HG02571 (cell line): ENCODE measurements at regions not wholly inside any gene's neighbourhood (a gene's known extent, or its start where the extent isn't known, plus 50 kb on each side); places are given as distances from the start of the nearest gene placed in this dataset.
"Not testable (repeated sequence)": the region's sequence is repeated elsewhere in the genome, so short reads cannot be mapped to it uniquely, and the experiment has no call there.

ENCODE experiments used
- ATAC-seq: cut with Tn5 transposase; IDR thresholded peaks from one replicate; pipeline ENCODE4 v1.9.1; 2021; ENCODE audit warnings: mild to moderate bottlenecking, moderate library complexity; ENCODE audit not compliant: unreplicated experiment

GRCh38 chr2:12554224-12555011, 162.3 kb upstream of the TRIB2 start:
- peak; percentile 34 for ATAC-seq

- ATAC-seq: peak; percentile 43
These were observed 161.6 kb upstream of the TRIB2 start for GRCh38 chr2:12555012-12555645.

- no peak for ATAC-seq
These were observed 160.0 kb upstream of the TRIB2 start for GRCh38 chr2:12556762-12557161.

- ATAC-seq: no peak
These were observed 159.0 kb upstream of the TRIB2 start for GRCh38 chr2:12557688-12558087.

DNA sequence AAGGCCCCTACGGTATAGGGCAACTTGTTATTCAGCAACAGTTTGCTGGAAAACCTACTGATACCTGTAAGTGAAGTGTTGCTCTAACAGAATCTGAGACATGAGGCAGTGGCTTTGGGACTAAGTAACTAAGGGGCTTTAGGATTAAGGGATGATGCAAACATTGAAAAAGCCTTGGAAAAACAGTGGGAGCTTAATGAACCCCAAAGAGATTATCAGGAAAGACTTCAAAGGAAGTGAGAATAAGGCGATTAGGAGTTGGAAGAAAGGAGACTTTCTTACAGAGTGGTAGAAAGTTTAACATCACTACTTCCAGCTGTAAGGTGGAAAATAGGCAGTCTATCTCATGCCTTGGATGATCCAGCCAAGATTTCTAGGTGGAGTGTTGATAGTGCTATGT, 158.2 kb upstream of the TRIB2 start:
- no peak for ATAC-seq

DNA sequence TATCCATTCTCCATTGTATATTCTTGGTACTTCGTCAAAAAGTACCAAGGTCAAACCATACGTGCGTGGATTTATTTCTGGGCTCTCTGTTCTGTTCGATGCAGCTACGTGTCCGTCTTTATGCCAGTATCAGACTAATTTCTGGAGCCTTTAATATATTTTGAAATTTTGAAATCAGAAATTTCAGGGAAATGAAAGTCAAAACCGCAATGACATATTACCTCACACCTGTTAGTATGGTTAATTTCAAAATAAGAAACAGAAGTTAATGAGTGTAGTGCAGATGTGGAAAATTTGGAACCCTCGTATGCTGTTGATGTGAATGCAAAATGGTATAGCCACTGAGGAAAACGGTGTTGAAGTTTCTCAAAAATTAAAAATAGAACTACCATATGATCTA, 156.1 kb upstream of the TRIB2 start:
- no peak for ATAC-seq

GRCh38 chr2:12567411-12567810, 149.3 kb upstream of the TRIB2 start:
- ATAC-seq: no peak

GRCh38 chr2:12569510-12569909, 147.2 kb upstream of the TRIB2 start:
- not testable (repeated sequence) for ATAC-seq

- ATAC-seq: not testable (repeated sequence)
These were observed 146.8 kb upstream of the TRIB2 start for GRCh38 chr2:12569929-12570328.

GRCh38 chr2:12577091-12577490, 139.6 kb upstream of the TRIB2 start:
- ATAC-seq: no peak

DNA sequence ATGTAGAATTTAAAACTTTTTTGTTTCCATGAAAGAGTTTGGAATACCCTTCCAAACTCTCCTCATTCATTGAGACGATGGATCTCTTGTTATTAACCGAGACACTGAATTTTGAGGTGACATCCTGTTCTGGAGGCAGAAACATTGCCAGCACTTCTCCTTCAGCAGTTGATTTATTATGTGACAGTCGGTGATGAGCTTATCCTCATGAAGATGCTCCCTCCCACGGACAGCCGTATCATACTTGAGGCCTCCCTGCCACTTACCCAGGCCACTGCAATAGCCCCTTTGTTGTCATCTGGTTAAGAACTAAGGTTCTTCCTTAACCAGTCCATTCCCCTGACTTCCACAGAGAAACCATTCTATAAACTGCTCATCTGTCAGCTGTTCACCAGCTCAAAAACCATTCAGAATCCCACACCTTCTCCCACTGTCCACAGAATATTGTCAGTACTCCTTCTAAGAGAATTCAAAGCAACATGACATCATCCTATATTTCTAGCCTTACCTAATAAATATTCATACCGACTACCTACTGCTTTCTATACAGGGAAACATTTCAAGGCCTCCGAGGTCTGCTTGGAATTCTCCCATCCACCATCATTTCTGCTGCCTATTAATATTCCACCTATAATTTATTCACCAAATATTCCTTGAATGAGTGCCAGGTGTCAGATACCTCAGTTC, 139.0 kb upstream of the TRIB2 start:
- no peak for ATAC-seq

GRCh38 chr2:12579018-12579417, 137.7 kb upstream of the TRIB2 start:
- ATAC-seq: no peak

DNA sequence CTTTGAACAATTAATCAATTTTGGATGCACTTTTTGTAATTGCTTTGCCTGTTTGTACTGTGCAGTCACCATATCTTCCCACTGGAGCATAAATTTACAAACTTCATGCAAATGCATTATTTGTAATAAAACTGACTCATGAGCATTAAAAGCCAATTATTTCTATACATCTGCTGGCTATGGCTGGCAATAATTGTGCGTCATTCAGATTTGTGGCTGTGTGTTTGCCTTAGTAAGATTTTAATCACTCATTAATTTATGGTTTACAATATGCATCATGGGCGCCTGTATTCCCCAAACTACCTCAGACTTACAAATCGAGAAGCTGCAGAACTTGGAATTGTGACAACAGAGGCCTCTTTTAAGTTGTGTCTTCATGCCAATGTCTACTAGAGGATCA, 132.4 kb upstream of the TRIB2 start:
- ATAC-seq: no peak

GRCh38 chr2:12585784-12586183, 131.0 kb upstream of the TRIB2 start:
- no peak for ATAC-seq

DNA sequence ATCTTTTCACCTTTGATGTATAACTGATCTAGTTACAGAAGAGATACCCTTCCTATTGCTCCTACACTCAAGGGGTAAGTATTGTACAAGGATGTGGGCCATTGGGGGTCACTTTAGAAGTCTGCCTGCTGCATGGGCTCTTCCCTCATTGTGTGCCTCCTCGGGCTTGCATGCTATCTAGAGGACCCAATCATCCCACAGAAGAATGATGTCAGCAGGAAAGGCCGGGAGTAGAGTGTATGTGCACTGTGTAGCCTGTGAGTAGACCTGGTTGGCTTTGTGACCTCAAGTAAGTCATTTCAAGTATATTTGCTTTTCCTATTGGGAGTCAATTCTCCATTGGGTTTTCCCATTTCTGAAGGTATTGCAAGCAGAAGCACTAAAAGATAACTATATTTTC, 129.5 kb upstream of the TRIB2 start:
- ATAC-seq: no peak

- ATAC-seq: peak; percentile 79
These were observed 128.8 kb upstream of the TRIB2 start for GRCh38 chr2:12587729-12588522.

DNA sequence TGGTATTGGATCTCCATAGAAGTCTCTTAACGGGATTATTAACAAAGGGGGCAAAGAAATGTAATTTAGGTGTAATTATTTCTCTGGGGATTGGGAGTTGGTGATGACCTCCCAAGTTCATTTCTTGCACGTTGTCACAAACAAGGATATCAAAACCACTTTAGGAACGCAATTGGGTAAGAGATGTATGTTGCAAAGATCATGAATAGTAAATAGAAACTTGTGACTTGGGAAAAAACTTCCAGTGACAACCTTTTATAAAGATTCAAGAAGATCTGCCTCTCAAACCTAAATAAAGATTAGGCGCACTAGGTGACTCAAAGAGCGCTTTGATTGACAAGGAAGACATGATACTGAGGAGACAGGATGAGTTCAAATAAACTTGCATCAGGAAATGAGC, 127.8 kb upstream of the TRIB2 start:
- ATAC-seq: no peak

GRCh38 chr2:12589802-12590320, 126.9 kb upstream of the TRIB2 start:
- no peak for ATAC-seq

- no peak for ATAC-seq
These were observed 124.4 kb upstream of the TRIB2 start for GRCh38 chr2:12592296-12592695.

DNA sequence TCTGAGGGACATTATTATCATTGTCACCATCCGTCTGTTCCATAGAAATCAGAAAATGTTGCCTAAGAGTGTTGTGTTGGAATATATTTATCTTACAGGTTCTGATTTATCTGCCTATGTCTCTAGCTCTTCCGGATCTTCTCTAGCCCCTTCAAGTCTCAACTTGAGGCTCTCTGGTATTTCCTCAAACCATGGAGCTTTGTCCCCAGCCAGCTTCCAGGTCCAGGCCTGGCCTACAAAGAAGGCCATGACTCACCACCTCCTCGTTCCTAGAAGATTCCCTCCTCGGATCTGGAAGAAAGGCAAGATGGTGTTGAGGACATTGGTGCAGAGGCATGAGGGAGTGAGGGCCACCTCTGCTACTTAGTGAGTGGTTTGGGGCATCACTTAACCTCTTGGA, 122.1 kb upstream of the TRIB2 start:
- no peak for ATAC-seq

DNA sequence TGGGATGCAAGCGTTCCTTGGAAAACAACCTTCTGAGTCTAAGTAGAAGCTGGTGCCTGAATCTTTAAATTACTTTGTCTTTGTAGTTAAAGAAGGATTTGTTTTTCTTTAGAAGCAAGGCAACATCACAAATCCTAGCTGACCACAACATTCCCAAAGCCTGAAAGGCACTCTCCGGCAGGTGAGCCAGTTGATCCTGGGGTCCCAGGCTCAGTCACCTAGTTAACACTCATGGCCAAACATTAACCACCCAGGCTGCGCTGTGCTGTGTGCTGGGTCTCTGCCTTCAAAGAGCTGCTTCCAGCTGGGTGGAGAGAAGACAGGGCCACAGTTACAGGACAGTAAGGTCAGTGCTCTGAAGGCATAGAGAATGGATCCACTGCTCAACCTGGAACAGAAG, 120.0 kb upstream of the TRIB2 start:
- ATAC-seq: no peak
